Fibroblast of the aortic adventitia (primary cell): ENCODE measurements at regions not wholly inside any gene's neighbourhood (a gene's known extent, or its start where the extent isn't known, plus 50 kb on each side); places are given as distances from the start of the nearest gene placed in this dataset.

Source experiments
- DNase-seq: peaks from one replicate; pipeline ENCODE4 v3.0.0-alpha.2; 2010; ENCODE audit warnings: low read depth
- H3K4me3 ChIP-seq: 2 replicates; pipeline ENCODE4 v1.5.1; 2011; ENCODE audit warnings: low read depth, mild to moderate bottlenecking, control low read depth, low read length, moderate library complexity
- CTCF ChIP-seq: IDR thresholded peaks from 2 replicates; pipeline ENCODE4 v1.5.1; 2011; ENCODE audit warnings: mild to moderate bottlenecking, low read length, control low read depth, inconsistent platforms; ENCODE audit not compliant: insufficient read depth

GRCh38 chr3:30227571-30228301 lies 378.7 kb upstream of the TGFBR2 start:
- no peak overlapping the region for H3K4me3 ChIP-seq
- peak; percentile 99 for DNase-seq
- no peak for TF ChIP-seq CTCF

- DNase-seq: no peak
- TF ChIP-seq CTCF: no peak
- H3K4me3 ChIP-seq: no peak overlapping the region
Observed at GRCh38 chr3:30228302-30228631, 378.1 kb upstream of the TGFBR2 start.

- no peak for TF ChIP-seq CTCF
- H3K4me3 ChIP-seq: no peak overlapping the region
- peak; percentile 73 for DNase-seq
Observed at GRCh38 chr3:30231277-30232141, 374.9 kb upstream of the TGFBR2 start.

- no peak overlapping the region for H3K4me3 ChIP-seq
- DNase-seq: peak; percentile 65
- no peak for TF ChIP-seq CTCF
Observed at GRCh38 chr3:30232142-30232541, 374.3 kb upstream of the TGFBR2 start.

GRCh38 chr3:30233913-30234646 lies 372.3 kb upstream of the TGFBR2 start:
- peak; percentile 31 for DNase-seq
- TF ChIP-seq CTCF: no peak
- no peak overlapping the region for H3K4me3 ChIP-seq

- DNase-seq: no peak
- TF ChIP-seq CTCF: no peak
- no peak overlapping the region for H3K4me3 ChIP-seq
Observed at GRCh38 chr3:30236011-30236410, 370.4 kb upstream of the TGFBR2 start.
